AG09319 (cell line): ENCODE measurements at regions not wholly inside any gene's neighbourhood (a gene's known extent, or its start where the extent isn't known, plus 50 kb on each side); places are given as distances from the start of the nearest gene placed in this dataset.

Source experiments
- DNase-seq: peaks from one replicate; pipeline ENCODE4 v3.0.0-alpha.2; 2010; ENCODE audit warnings: low read depth; ENCODE audit errors: extremely low read depth
- TF ChIP-seq, protein P1 (sequence below): IDR thresholded peaks from 2 replicates; pipeline ENCODE4 v1.5.1; 2011; ENCODE audit warnings: low read depth, mild to moderate bottlenecking, inconsistent platforms, low read length, moderate library complexity

- DNase-seq = no peak
- TF ChIP-seq, protein P1, sequence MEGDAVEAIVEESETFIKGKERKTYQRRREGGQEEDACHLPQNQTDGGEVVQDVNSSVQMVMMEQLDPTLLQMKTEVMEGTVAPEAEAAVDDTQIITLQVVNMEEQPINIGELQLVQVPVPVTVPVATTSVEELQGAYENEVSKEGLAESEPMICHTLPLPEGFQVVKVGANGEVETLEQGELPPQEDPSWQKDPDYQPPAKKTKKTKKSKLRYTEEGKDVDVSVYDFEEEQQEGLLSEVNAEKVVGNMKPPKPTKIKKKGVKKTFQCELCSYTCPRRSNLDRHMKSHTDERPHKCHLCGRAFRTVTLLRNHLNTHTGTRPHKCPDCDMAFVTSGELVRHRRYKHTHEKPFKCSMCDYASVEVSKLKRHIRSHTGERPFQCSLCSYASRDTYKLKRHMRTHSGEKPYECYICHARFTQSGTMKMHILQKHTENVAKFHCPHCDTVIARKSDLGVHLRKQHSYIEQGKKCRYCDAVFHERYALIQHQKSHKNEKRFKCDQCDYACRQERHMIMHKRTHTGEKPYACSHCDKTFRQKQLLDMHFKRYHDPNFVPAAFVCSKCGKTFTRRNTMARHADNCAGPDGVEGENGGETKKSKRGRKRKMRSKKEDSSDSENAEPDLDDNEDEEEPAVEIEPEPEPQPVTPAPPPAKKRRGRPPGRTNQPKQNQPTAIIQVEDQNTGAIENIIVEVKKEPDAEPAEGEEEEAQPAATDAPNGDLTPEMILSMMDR = no peak
Observed at GRCh38 chr11:44399968-44400367, 90.0 kb upstream of the ALX4 start.

DNA sequence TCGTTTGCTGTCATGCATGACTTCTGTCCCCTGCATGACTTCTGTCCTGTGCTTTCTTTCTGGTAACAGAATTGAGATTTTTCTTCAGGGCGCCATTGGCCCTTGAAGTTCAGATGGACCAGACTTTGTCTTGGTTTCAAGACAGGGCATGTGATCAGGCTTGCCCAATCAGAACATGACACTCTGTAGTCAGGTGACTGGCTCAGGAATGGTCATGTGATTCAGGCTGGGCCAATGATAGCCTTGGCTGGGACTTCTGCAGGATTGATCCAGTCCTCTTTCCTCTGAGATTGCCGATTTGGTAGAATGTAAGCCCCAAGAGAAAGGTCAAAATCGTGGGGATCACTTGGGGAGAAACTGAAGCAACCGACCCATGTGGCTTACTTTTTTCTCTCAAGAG, 90.5 kb upstream of the ALX4 start:
- TF ChIP-seq, protein P1 = no peak
- DNase-seq = no peak

- TF ChIP-seq, protein P1 = no peak
Observed at GRCh38 chr11:44402466-44403075, 92.6 kb upstream of the ALX4 start.

GRCh38 chr11:44403176-44403575, 93.2 kb upstream of the ALX4 start:
- DNase-seq = no peak
- TF ChIP-seq, protein P1 = no peak

More at GRCh38 chr11:44402466-44403075, 92.6 kb upstream of the ALX4 start:
- no peak for DNase-seq

- DNase-seq = no peak
- TF ChIP-seq, protein P1 = no peak
Observed at GRCh38 chr11:44403587-44404273, 93.8 kb upstream of the ALX4 start.

DNA sequence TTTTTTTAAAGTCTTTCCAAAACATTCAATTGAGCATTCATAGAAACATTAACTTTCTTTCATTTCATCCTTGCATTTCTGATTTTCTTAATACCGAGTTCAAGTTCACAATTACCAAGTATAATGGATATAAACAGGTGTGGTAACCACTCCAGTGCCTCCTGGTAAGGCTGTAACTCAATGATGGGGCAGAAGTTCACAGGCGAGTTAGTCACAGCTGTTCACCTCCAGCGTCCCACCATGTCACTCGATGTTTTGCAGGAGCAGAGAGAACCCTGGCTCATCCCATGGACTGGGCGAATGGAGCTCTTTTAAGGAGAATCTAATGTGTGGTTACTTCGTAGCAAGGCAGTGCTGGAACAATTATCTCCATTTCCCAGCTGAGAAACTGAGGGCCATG, 94.4 kb upstream of the ALX4 start:
- TF ChIP-seq, protein P1 = no peak
- no peak for DNase-seq

GRCh38 chr11:44404736-44405395, 94.9 kb upstream of the ALX4 start:
- TF ChIP-seq, protein P1 = no peak
- DNase-seq = no peak
